GM19043 (cell line): ENCODE measurements at regions not wholly inside any gene's neighbourhood (a gene's known extent, or its start where the extent isn't known, plus 50 kb on each side); places are given as distances from the start of the nearest gene placed in this dataset.

Experiments used
- ATAC-seq: cut with Tn5 transposase; IDR thresholded peaks from one replicate; pipeline ENCODE4 v1.9.1; 2021; ENCODE audit warnings: low read depth; ENCODE audit not compliant: unreplicated experiment

DNA sequence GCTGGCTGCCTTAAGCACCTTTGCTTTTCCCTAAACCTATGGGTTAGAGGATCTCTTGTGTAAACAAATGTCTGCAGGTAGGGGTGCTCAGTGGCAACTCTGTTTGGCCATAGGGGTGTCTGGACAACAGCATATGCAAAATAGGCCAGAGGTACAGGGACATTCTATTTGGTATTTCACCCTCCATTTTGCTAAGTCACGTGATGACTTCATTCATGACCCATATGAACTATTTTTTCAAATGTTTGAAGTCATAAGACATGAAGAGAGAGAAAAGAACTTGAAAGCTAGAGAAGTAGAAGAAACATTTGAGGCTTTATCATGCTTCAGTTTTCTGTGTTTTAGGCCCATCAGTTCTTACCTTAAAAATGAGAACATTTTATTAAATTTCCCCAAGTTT, 370.2 kb downstream of the GADD45G start:
- no peak for ATAC-seq

DNA sequence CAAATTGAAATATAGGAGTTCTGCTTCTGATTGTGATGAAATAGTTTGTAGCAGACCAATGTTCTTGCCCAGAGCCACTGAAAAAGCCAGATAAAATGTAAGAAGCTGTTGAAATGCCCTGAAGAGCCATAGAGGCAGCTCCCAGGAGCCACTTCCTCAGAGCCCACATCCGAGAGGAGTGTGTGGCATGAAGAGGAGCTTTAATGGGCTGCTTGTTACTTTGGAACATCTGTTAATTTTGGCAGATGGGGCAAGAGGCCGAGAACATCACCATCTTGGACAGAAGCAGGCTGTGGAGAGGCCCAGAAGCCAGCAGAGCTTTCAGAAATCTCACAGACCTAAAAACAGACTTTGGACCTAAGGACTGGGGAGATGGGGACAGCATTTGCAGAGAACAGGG, 370.8 kb downstream of the GADD45G start:
- no peak for ATAC-seq

DNA sequence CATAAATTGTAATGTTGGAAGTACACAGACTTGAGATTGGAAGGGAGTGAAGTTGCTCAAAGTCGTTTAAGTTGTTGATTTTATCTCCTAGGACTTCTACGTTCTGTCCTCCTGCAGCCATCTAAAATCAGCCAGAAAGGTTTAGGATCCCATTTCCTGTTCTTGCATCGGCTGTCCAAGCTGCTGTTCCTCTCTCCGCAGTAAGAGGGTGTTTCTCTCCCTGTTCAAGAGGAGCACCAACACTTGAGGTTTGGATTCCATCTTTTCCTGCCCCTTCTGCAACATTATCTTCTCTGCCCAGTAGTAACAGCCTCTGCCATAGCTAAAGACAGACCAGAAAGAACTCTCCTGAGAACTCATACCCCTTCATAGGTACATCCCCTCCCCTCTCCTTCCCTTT, 373.4 kb downstream of the GADD45G start:
- no peak for ATAC-seq

DNA sequence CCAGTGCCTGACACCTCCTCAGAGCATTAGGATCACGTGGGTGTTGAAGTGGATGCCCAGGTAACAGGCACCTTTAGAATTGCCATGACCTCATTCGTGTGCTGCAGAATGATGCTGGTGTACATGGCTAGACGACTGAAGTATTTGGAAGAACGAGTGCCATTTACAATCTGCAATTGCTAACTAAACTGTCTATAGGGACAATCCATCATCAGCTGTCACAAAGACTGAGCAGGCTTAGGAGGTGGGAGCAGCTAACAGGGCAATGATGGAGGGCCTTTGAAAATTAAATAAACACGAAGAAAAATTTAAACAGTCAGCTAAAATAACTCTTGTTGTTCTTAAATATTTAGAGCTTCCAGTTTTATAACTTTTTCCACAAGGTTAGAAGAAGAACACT, 375.8 kb downstream of the GADD45G start:
- no peak for ATAC-seq

DNA sequence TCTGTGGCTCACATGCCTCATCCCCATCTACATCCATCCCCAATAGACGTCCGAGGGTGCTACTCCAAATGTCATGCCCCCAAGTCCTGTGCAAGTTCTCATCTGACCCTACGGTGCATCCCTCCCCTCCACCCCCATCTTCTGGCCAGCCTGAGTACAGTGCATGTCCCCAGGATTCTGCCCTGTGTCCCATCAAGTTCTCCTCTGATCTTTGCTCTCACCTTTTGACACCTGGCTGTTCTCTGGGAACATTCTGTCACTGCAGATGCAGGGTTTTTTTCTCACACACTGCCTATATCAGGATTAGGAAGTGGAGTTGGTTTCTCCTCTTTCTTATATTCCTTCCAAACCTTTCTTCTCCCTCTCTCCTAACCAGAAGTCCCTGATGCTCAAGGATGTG, 377.2 kb downstream of the GADD45G start:
- no peak for ATAC-seq

DNA sequence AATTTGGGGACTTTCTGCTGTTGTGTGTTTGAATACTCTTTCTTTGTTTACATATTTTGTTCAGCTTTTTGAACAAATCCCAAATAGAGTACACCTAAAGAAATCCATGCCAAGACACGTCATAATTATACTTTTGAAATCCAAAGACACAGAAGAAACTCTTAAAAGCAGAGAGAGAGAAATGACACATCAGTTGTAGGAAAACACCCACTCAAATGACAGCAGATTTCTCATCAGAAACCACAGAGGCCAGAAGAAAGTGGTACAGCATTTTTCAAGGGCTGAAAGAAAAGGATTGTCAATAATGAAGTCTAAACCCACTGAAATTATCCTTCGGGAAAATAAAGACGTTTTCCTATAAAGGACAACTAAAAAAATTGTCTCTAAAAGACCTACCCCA, 378.6 kb downstream of the GADD45G start:
- no peak for ATAC-seq

DNA sequence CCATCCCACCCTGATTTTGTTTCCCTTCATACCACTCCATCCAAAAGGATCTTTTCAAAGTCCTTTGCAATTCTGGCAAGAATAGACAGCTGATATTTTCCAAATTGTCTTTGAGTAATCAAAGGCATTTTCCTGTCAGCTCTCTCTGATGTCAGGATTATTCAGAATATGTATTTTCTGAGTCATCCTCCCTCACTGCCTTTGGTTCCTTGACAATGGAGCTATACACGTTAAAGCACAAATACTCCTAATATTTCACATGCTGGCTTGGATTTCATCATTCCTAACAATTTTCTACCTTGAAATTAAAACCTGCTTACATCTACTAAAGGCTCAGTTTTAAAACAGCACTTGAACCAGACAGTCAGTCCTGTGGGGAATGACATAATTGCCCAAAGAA, 379.4 kb downstream of the GADD45G start:
- ATAC-seq: no peak

DNA sequence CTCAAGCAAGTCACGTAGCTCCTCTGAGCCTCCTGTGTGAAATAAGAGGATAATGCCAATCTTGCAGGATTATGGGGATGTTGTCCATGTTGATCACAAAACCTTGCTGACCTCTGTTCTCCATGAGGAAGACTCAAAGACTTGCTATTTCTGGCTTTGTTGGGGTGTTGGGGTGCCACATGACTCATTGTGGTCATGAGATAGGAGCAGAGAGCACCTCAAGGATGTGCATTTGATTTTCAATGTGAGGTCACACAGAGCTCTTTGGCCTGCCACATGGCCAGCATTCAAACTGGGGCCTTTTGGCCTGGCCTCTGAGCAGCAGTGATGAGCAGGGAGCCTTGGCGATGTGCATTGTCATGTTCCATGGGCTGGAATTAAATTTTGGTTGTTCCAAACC, 380.3 kb downstream of the GADD45G start:
- no peak for ATAC-seq

DNA sequence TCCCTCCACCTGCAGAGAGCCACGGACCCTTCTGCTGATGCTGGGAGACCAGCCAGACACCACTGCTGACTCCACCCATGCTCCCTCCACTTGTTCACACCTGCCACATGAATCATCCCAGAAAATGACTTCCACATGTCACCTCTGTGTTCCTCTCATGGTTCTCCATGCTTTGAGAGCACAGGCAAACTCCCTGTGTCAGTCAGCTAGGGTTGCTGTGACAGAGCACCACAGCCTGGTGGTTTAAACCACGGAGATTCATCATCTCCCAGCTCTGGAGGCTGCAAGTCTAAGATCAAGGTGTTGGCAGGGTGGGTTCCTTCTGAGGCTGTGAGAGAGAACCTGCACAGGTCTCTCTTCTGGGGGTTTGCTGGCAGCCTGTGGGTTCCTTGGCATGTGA, 381.4 kb downstream of the GADD45G start:
- no peak for ATAC-seq

DNA sequence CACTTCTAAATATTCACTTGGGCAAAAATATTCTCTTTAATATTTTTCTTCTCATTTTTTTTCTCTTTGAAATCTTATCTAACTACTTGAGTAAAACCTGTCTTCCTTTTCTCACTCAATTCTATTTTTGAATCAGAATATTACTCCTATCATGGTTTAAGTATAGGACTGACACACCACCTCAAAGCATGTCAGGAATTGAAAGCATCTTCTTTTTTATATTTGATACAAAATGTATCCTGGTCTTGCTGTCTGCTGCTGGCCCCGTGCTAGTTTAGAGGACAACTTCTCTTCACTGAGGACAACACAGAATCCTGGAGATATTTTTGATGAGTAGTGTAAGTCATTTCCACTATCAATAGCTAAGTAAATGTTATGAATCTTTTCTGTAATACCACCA, 383.6 kb downstream of the GADD45G start:
- ATAC-seq: no peak

DNA sequence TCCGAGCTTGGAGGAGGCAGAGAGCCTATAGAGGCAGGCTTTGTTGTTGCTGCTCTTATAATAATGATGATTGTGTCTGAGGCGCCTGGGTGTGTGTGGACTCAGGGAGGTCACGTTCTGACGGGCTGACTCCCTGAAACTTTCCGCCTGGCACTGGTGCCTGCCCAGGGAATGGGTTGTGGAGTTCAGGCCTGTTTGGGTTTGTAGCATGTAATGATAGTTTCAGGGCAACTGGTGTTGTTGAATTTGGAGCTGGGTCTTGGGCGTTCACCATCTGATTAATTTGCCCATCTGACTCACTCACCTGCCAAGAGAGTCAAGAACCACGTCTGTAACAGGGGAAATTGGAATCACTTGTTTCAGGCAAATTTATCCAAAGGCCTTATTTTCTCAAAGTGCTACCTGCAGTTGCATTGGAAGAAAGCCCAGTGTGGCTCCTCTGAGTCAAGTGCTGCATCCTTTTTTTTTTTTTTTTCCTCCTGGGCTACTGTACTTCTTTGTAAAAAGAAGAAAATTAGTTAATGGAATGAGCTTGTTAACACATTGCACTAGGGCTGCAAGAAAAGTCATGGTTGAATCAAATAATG, 386.5 kb downstream of the GADD45G start:
- ATAC-seq: no peak

DNA sequence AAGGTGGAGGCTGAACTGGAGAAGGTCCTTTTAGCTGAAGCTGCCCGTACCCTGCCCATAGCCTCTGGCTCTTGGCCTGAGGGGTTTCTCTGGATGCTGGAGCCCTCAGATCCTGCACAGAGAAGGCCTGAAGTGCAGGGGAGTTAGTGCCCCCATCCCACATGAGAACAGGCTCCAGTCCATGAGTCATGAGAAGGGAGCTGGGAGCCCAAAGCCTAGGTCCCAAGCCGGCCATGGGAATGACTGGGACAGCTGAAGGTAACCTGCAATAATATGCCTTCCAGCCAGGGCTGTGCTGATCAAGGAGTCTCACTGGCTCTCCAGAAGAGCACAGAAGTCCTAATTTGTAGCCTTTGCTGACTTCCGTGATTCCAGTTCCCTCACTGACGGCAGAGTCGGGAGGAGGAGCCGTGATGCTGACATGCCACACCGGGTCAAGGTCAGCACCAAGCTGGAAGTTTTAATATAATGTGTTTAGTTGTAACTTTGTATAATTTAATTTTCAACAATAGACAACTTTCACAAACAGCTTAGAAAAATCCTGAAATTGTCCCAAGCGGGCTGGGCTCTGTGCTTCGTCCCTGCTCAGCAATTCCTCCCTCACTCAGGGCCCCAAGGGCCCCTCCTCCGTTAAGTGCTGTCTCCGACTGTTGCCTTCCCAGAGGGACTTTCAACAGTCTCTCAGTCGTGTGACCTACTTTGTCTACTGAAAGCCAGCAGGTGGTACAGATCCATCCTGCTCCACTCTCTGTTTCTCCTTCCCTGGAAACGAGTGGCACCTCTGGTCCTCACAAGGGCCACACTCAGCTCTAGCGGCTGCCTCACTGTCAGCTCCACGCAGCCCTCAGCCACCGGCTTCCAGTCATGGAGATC, 387.8 kb downstream of the GADD45G start:
- ATAC-seq: no peak

DNA sequence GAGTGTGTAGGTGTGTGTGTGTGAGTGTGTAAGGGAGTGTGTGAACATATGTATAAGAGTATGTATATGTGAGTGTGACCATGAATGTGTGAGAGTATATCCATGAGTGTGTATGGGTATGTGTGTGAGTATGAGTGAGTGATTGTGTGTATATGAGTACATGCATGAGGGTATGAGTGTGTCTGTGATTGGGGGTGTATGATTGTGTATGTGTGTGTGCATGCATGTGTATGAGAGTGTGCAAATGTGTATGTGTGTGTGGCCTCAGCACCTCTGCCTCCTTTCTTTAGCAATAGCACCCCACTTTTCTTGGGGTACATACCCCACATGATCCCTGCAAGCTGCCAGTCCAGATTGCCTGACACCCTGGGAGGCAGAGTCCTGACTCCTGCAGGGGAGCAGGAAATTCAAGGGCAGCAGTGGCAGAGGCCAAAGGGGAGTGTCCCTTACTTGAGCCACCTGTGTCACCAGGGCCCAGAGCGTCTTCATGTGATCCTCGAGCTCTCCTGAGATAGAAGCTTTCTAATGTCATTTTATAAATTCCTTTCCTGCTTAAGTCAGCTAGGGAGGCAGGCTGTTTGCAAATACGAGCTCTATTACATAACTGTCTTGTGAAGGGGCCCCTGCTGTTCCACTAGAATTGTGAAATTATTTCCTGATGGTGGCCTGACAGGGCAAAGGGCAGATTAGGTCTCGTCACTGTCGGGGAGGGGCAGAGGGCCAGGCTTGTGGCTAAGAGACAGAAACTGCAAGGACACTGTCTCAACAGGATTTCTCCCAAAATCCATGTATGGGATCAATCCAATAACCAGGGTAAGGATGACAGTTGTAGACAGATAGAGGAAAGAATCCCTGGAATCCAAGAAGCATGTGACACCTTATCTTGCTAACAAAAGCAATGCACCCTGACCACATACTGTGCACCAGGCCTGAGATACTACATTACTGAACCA, 389.1 kb downstream of the GADD45G start:
- ATAC-seq: no peak

DNA sequence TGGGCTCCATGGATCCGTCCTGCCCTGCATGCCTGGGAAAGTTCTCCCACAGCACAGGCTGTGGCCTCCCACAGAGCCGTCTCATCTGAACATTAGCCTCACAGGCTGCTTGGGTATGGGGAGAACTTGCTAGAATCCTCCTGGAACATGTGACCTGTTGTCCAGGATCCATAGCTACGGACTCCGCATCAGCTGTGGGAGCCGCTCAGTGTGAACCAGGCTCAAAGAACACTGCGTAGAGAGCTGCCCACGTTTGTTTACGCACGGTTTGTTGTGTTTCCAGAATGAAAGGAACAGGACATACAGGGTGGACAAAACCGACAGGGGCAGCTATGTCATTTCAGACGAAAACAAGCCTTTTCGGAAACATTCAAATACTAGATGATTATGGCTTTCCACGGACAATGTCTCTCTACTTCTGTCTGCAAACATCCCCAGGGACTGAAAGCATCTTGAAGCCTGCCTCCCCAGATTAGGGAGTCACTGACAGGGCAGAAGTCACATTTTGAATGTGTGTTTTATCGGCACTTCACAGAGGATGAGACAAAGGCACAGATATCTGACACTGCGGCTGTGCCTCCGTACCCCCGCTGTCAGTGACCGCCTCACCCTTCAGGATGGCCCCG, 390.3 kb downstream of the GADD45G start:
- ATAC-seq: no peak

DNA sequence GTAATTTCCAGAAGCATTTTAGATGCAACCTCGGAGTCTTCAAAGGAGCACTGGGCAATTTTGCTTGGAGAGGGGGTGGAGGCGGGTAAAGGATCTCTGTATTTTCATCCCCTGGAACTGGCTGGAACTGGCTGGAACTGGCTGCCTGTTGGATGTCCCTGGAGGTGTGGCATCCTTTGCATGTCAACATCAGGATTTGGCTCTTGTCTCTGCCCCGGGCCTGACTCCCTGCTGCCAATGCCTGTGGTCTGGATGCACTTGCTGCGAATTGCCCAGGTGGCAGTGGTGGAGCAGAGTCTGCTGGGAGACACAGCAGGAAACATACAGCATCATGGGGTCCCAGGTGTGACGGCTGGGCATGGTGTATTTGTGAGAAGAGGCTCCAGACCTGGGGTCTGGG, 391.3 kb downstream of the GADD45G start:
- no peak for ATAC-seq

DNA sequence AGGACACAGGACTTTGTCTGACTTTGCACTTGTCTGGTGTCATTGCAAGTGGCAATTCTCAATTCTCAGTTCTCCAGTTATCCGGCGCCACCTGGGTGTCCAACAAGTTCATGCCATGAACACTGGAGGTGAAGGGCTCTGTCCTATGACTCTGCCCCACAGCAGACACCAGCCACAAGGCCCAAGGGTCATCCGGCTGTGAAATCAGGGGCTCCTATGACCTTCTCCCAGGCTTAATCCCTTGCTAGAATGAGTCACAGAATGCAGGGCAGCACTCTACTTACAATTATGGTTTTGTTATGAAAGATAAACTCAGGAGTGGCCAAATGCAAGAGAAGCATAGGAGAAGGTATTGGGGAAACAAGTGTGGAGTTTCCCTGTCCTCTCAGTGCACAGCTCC, 392.0 kb downstream of the GADD45G start:
- no peak for ATAC-seq

DNA sequence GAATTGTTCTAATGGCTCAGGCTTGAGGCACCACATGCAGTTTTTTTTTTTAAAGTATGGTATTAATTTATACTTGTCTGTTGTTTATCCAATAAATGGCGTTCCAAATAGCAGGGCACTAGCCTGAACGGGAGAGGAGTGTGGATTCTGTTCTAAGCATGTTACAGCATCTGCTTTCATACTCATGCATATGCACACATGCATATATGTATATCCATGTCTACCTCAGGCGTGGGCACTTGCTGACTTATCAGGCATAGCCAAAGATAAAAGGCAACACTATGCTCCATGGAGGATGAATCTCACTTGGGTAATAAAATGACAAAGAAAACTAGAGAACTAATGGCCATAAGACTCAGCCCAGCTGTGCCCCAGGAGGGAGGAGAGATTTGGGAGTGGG, 393.8 kb downstream of the GADD45G start:
- no peak for ATAC-seq

DNA sequence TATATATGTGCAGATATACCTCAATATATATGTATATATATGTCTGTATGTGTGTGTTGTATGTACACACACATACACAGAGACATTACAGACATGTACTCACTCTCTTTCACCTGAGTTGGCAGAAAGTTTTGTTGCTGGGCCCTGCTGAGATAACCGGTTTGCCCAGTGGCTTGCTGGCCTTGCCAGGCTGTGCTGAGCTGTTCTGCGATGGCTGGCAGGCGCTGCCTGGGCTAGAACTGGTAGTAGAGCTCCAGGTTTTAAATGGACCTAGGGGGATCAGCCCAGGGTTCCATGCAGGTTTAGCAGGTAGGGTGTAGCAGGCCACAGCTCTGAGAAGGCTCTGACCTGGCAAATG, 394.3 kb downstream of the GADD45G start:
- ATAC-seq: no peak

DNA sequence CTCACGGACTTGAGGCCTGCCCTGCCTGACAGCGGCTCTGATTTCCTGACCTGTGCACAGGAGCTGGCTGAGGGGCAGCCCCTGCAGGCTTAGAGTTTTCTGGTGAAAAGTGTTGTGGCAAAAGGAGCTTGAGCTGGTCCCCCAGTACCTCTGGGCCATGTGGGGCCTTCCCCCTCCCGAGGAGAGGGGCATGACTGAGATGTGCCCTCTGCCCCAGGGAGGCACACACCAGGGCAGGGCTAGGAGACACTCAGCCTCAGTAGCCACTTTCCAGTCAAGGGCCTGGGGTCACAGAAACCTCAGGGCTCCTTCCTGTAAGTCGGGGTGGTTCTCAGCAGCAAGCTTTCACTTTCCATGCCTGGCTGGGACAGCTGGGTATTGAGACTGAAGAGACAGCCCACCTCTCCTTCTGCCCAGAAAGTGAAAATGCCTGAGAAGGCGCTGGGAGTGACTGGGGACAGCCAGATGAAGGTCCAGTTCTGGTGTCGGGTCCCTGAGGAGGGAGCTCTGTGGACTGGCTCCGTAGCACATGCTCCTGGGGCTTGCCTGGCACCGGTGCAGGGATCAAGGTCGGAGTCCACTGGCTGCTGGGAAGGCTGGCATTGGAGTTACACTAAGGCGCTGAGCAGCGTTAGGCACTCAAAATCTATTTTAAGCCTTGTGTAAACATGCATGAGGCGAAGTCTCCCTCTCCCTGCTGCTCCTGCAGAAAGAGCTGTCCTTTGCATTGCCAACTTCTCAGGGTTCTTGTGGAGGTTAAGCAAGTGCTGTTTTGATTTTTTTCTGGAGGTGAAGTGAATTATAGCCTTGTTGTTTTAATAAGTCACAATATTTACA, 394.9 kb downstream of the GADD45G start:
- peak; percentile 93 for ATAC-seq

DNA sequence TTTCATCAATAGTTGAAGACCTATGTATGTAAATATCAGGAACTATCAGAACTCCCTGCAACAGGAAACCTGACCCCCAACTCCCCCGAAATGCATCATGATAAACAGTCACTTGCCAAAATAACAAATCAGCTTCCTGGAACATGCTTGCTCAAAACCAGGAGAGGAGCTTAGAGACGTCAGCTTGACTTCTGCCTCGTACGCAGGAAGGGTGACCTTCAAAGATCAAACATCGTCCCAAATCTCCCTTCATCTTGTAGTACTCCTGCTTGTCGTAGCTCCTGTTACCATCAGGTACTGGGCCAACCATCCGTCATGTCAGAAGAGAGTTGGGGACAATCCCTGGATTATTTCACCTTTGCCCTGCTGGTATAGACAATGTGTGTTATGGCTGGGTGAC, 396.1 kb downstream of the GADD45G start:
- no peak for ATAC-seq
